ENCODE measurements at regions not wholly inside any gene's neighbourhood (a gene's known extent, or its start where the extent isn't known, plus 50 kb on each side); places are given as distances from the start of the nearest gene placed in this dataset.

- TF ChIP-seq EP300 (IDR thresholded peaks at IDR 0.05) (no peak), MAX (IDR thresholded peaks at IDR 0.05) (no peak), CTCF (IDR thresholded peaks at IDR 0.05) (no peak), ZFP36 (IDR thresholded peaks at IDR 0.05; ENCODE audit: borderline replicate concordance, partially characterized antibody) (no peak), ELK1 (IDR thresholded peaks at IDR 0.05; ENCODE audit: low read depth, low read length) (no peak), POLR2A (IDR thresholded peaks at IDR 0.05; ENCODE audit: low read length) (no peak), KDM5A (IDR thresholded peaks at IDR 0.05) (no peak), RAD21 (conservative IDR thresholded peaks at IDR 0.05 in 1 of 2, IDR thresholded peaks at IDR 0.05 in 1 of 2) (no peak), BHLHE40 (IDR thresholded peaks at IDR 0.05; ENCODE audit: low read depth, low read length) (no peak), GATA3 (IDR thresholded peaks at IDR 0.05; ENCODE audit: borderline replicate concordance) (no peak), HDAC2 (IDR thresholded peaks at IDR 0.05) (no peak), RNF2 (IDR thresholded peaks at IDR 0.05; ENCODE audit: borderline replicate concordance, low read depth) (no peak), RCOR1 (IDR thresholded peaks at IDR 0.05; ENCODE audit: low read depth, low read length) (no peak)
Measured at GRCh38 chr14:105627701-105628100, 101.3 kb downstream of the TMEM121 start.
